Activated naive CD4-positive, alpha-beta T cell treated with anti-CD3 and anti-CD28 coated beads, Interleukin-2, amount 50 U/mL, for 16 hours (primary cell): ENCODE measurements at regions not wholly inside any gene's neighbourhood (a gene's known extent, or its start where the extent isn't known, plus 50 kb on each side); places are given as distances from the start of the nearest gene placed in this dataset.

Experiments used
- DNase-seq: peaks from one replicate; pipeline ENCODE4 v3.0.0-alpha.2; 2020

DNA sequence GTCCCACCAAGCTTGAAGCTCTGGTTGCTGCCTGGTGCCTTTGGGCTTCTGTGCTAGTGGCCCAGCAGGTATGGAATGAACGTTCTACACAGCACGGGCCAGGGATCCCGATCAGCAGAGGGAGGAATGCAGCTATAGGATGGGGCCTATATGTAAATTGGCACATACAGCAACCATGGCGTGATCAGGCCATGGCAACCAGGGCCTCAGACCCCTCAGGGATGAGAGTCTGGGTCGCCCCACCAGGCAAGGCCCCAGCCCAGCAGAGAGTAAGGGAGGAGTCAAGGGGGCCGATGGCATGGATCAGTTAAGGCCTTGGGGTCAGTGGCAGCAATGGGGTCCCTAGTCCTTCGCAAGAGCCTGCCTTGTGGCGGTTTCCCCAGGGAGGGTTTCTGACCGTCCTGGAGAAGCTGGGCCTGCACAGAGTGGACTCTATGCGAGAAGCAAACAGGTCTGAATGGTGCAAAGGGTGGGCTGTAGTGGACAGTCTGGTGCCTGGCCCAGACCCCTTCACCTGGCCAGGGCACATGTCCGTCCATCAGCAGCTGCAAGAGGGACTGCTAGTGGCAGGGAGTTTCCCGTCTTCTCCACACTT lies 98.2 kb upstream of the SLC22A11 start:
- no peak for DNase-seq

- DNase-seq: no peak
Observed at GRCh38 chr11:64458997-64459396, 96.7 kb upstream of the SLC22A11 start.

GRCh38 chr11:64459609-64460008 lies 96.1 kb upstream of the SLC22A11 start:
- DNase-seq: no peak

DNA sequence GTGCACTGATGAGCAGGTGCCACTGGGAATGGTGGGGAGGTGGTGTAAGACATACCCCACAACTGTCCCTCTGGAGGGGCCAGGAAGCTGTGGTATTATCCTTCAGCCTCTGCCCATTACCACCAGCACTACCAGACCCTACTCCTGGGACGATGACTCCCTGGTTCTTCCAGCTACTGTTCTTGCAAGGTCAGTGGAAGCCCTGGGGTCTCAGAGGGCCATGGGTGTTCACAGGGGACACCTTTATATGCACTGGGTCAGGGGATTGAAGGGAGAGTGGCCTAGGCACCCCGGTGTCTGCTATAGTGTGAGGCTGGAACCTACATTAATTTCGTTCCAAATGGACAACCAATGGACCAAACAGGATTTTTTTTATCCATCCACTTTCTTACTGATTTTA lies 94.7 kb upstream of the SLC22A11 start:
- DNase-seq: no peak

- DNase-seq: no peak
Observed at GRCh38 chr11:64466115-64466718, 89.5 kb upstream of the SLC22A11 start.

- no peak for DNase-seq
Observed at GRCh38 chr11:64469288-64469687, 86.5 kb upstream of the SLC22A11 start.

DNA sequence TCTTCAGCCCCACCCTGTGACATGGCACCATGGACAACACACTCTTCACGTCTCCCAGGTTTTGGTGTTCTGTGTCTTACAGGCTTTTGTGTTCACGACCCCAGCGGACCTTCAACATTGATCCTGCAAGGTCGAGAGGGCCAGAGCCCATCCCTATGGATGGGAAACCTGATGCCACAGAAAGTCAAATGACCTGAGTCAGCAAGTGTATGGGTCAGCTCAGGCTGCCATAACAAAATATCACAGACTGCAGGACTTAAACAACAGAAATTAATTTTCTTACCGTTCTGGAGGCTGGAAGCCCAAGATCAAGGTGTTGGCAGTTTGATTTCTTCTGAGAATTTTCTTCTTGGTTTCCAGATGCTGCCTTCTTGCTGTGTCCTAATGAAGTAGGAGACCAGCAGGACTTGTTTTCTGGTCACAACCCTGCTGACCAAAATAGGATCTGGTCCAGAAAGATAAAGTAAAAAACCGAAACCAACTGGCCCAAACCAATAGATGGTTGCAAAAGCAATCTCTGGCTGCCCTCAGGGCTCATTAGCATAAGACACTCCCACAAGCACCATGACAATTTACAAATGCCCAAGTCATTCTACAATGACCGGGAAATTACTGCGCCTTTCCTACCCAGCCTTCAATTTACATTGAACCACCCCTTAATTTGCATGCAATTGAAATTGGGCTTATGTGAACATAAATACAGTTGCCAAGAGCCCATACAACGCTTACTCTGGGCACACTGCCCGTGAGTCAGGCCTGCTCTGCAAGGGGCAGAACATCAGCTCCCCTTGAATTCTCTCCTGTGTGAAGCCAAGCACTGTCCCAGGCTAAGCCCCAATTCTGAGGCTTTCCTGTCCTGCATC lies 82.9 kb upstream of the SLC22A11 start:
- no peak for DNase-seq

DNA sequence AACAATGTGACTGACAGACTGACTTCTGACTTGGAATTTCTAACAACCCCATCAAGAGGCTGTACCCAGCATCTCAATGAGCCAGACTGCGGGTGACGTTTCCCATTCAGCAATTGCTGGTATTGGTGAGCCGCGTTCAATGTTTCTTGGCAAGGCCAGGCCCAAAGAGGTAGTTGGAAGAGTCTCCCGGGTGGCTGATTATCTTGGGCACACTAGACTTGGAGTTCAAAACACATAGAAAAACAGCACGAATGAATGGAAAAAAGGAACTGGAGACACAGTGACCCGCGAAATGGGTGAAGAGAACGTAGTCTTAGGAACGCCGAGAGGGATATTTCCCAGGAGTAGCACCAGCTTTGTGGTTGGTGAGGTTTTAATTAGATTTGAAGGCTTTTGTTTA lies 81.1 kb upstream of the SLC22A11 start:
- DNase-seq: no peak

- no peak for DNase-seq
Observed at GRCh38 chr11:64475145-64475544, 80.6 kb upstream of the SLC22A11 start.

- DNase-seq: no peak
Observed at GRCh38 chr11:64476881-64477280, 78.9 kb upstream of the SLC22A11 start.

GRCh38 chr11:64477675-64478074 lies 78.1 kb upstream of the SLC22A11 start:
- no peak for DNase-seq

- DNase-seq: no peak
Observed at GRCh38 chr11:64482588-64482987, 73.2 kb upstream of the SLC22A11 start.

DNA sequence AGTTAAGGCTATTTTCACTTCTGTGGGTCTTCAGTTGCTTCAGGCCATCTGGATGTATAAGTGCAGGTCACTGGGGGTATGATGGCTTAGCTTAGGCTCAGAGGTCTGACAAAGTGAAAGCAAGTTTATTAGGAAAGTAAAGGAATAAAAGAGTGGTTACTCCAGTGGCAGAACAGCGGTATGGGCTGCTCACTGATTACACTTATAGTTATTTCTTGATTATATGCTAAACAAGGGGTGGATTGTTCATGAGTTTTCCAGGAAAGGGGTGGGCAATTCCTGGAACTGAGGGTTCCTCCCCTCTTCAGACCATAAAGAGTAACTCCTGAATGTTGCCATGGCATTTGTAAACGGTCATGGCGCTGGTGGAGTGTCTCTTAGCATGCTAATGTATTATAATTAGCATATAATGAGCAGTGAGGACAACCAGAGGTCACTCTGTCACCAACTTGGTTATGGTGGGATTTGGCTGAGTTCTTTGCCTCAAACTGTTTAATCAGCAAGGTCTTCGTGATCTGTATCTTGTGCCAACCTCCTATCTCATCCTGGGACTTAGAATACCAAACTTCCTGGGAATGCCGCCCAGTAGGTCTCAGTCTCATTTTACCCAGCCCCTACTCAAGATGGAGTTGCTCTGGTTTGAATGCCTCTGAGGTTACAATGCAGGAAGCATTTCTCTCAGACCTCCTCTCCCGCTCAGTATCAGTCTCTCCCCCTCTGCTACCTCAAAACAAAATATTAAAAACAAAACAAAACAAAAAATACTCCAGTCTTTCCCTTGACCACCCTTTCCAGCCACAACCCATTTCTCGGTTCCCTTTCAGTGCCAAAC lies 71.3 kb upstream of the SLC22A11 start:
- no peak for DNase-seq

GRCh38 chr11:64485074-64485473 lies 70.7 kb upstream of the SLC22A11 start:
- DNase-seq: no peak

DNA sequence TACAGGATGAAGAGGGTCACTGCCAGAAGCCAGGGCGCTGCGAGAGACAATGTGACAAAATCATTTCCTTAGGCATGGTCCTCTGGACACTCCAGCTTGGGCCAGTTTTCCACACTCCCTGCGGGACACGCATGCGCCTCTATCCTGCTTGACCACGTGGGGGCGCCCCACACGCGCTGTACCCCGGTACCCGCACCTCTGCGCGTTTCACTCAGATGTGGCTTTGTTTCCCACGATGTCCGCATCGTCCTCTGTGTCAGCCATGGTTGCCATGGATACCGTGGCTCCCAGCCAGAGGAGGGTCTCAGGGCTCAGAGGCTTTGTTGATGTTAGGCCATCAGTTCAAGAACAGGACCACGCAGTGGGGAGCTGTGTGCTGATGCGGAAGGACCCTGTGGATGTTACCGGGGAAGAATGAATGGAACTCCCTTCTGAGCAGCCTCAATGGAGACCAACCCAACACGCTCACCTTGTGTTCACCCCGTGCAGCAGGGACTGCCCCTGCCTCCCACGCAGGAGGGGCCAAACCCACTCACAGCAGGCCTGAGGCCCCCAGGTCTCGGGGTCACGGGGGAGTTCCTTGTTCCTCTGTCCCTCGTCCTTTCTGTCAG lies 65.8 kb upstream of the SLC22A11 start:
- peak; percentile 33 for DNase-seq

DNA sequence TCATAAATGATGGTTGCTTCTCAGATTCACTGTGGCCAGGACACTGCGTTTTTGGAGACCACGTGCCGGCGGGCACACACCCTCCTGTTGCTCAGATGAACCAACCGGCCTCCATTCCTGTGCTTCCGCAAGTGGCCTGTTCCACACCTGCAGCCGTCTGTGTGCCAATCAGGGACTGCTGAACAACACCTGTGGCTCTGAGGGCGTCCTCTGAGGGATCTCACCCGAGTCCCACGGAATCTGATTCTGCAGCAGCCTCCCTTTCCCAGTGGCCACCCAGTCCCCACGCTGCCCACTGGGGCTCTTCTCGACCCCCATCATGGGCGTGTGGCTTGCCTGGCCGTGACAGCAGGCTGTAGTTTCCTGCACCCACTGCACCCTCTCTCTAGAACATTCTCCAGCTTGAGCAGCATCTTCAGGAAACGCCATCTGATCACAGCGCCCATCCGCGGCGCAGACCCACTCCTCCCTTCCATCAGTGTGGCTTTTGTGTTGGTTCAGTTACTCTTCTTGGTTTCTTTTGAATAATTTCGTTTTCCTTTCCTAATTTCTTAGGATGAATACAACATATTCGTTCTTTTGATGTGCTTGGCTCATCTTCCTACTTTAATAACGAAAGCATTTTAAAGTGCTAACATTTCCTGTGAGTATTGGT lies 65.1 kb upstream of the SLC22A11 start:
- DNase-seq: no peak

DNA sequence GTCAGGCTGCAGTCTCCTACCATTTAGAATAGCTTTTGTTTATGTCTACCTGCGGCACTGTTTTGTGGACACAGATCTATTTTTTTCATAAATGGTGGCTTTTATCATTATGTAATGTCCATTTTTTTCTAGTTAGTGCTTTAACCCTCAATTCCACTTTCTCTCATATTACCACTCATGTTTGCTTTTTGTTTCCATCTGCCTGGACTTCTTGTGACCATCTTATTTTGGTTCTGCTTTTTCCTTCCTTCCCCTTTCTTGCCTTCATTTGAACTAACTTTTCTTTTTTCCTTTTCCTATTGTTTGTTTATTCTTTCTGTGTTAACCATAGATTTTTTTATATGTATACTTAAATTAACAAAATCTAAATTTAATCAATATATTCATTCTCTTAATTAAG lies 63.2 kb upstream of the SLC22A11 start:
- DNase-seq: no peak

- DNase-seq: no peak
Observed at GRCh38 chr11:64498136-64498535, 57.6 kb upstream of the SLC22A11 start.

- DNase-seq: no peak
Observed at GRCh38 chr11:64499261-64500004, 56.3 kb upstream of the SLC22A11 start.

GRCh38 chr11:64500176-64501013 lies 55.3 kb upstream of the SLC22A11 start:
- DNase-seq: no peak
